ENCODE measurements at regions not wholly inside any gene's neighbourhood (a gene's known extent, or its start where the extent isn't known, plus 50 kb on each side); places are given as distances from the start of the nearest gene placed in this dataset.
"Not testable (repeated sequence)": the region's sequence is repeated elsewhere in the genome, so short reads cannot be mapped to it uniquely, and the experiment has no call there.

- DNase-seq (ENCODE audit: low read depth): no peak
These were observed 110.3 kb upstream of the ETV6 start for GRCh38 chr12:11539156-11539555.

- no peak for DNase-seq (ENCODE audit: low read depth)
These were observed 109.3 kb upstream of the ETV6 start for GRCh38 chr12:11540156-11540555.

- DNase-seq (ENCODE audit: low read depth): no peak
These were observed 108.7 kb upstream of the ETV6 start for GRCh38 chr12:11540615-11541310.

- no peak for DNase-seq (ENCODE audit: low read depth)
These were observed 106.9 kb upstream of the ETV6 start for GRCh38 chr12:11542599-11542998.

- no peak for DNase-seq (ENCODE audit: low read depth)
These were observed 105.9 kb upstream of the ETV6 start for GRCh38 chr12:11543457-11544158.

GRCh38 chr12:11545484-11546330 is 103.8 kb upstream of the ETV6 start:
- no peak for DNase-seq (ENCODE audit: low read depth)

- not testable (repeated sequence) for DNase-seq (ENCODE audit: low read depth)
These were observed 102.7 kb upstream of the ETV6 start for GRCh38 chr12:11546582-11547270.

GRCh38 chr12:11547271-11547646 is 102.2 kb upstream of the ETV6 start:
- not testable (repeated sequence) for DNase-seq (ENCODE audit: low read depth)

- DNase-seq (ENCODE audit: low read depth): no peak
These were observed 100.4 kb upstream of the ETV6 start for GRCh38 chr12:11549119-11549518.

GRCh38 chr12:11553871-11554533 is 95.5 kb upstream of the ETV6 start:
- DNase-seq (ENCODE audit: low read depth): no peak

GRCh38 chr12:11555195-11555594 is 94.3 kb upstream of the ETV6 start:
- no peak for DNase-seq (ENCODE audit: low read depth)

GRCh38 chr12:11555743-11556625 is 93.5 kb upstream of the ETV6 start:
- DNase-seq (ENCODE audit: low read depth): no peak

GRCh38 chr12:11556682-11557081 is 92.8 kb upstream of the ETV6 start:
- no peak for DNase-seq (ENCODE audit: low read depth)

GRCh38 chr12:11559626-11560340 is 89.7 kb upstream of the ETV6 start:
- no peak for DNase-seq (ENCODE audit: low read depth)

GRCh38 chr12:11561411-11561810 is 88.1 kb upstream of the ETV6 start:
- no peak for DNase-seq (ENCODE audit: low read depth)

GRCh38 chr12:11563785-11564739 is 85.4 kb upstream of the ETV6 start:
- no peak for DNase-seq (ENCODE audit: low read depth)

GRCh38 chr12:11564984-11565651 is 84.4 kb upstream of the ETV6 start:
- DNase-seq (ENCODE audit: low read depth): no peak

GRCh38 chr12:11565752-11566151 is 83.7 kb upstream of the ETV6 start:
- no peak for DNase-seq (ENCODE audit: low read depth)

Data from stimulated activated CD8-positive, alpha-beta memory T cell treated with anti-CD3 and anti-CD28 coated beads, Interleukin-7, amount 100 ng/mL, for 24 hours (primary cell).